Suprapubic skin (tissue), 4 donors: ENCODE measurements at regions not wholly inside any gene's neighbourhood (a gene's known extent, or its start where the extent isn't known, plus 50 kb on each side); places are given as distances from the start of the nearest gene placed in this dataset.

Experiments used
- CTCF ChIP-seq, 2 donors: fragments of 200-600 bp in 1 of 2; fragments of 450-650 bp in 1 of 2; sonication (generic) in 1 of 2; IDR thresholded peaks; one replicate each; pipeline ENCODE4 v1.5.1; 2016 to 2019; ENCODE audit warnings: antibody characterized with exemption in 2 of 2, mild to moderate bottlenecking in 1 of 2, moderate library complexity in 1 of 2
- EP300 ChIP-seq: sonication (generic); formaldehyde crosslinking; IDR thresholded peaks from one replicate; pipeline ENCODE4 v1.6.1; 2017; ENCODE audit warnings: antibody characterized with exemption
- POLR2AphosphoS5 ChIP-seq, 3 donors: sonication (generic); formaldehyde crosslinking; IDR thresholded peaks; one replicate each; pipeline ENCODE4 v1.6.1; 2017; ENCODE audit warnings: antibody characterized with exemption in 3 of 3

DNA sequence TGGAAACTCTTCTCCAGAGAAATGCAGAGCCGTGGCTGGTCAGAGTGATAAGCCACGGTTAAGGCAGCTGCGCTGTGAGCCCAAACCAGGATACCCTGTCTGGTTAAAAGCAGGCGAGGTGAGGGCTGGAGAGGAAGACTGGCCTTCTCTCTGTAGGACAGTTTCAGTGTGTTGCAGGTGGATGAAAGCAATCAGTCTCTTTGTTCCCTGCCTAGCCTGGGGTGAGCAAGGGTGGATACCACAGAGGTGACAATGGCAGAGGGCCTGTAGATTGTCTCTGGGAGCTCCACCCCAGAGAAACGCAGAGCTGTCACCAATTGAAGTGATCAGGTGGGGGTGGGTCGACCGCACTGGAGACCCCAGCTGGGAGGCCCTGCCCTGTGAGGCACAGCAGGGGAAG is 621.9 kb downstream of the LRFN5 start:
- TF ChIP-seq CTCF (IDR thresholded peaks at IDR 0.05) (no peak), EP300 (no peak), POLR2AphosphoS5 (IDR thresholded peaks at IDR 0.05) (no peak)
